Erythroblast (primary cell): ENCODE measurements at regions not wholly inside any gene's neighbourhood (a gene's known extent, or its start where the extent isn't known, plus 50 kb on each side); places are given as distances from the start of the nearest gene placed in this dataset.

Source experiments
- GATA1 ChIP-seq: IDR thresholded peaks from 2 replicates; pipeline ENCODE4 v1.6.1; 2011; ENCODE audit warnings: low read depth, mild to moderate bottlenecking, control low read depth, low read length, moderate library complexity
- POLR2A ChIP-seq: IDR thresholded peaks from 2 replicates; pipeline ENCODE4 v1.6.1; 2011; ENCODE audit warnings: mild to moderate bottlenecking, low read length

- TF ChIP-seq POLR2A (no peak), GATA1 (no peak)
These were observed 227.3 kb upstream of the ALG10 start for GRCh38 chr12:33794954-33795353.
